IMR-90 (cell line): ENCODE measurements at regions not wholly inside any gene's neighbourhood (a gene's known extent, or its start where the extent isn't known, plus 50 kb on each side); places are given as distances from the start of the nearest gene placed in this dataset.

Experiments
- ATAC-seq: fragments of 200-7000 bp; cut with Tn5 transposase; 2 replicates; pipeline ENCODE4 v1.9.1; 2020; ENCODE audit warnings: low read depth, mild to moderate bottlenecking, moderate library complexity
- BruUV-seq: library from RNA; stranded (reverse); fragments of 400-500 nt; replicated peaks from 2 replicates; lab custom pipeline; 2021; lab: Mats Ljungman, UMichigan
- CTCF ChIA-PET: fragments of 300-600 bp; formaldehyde crosslinking; extraction: SDS; loops from one replicate; lab custom pipeline; 2021; ENCODE audit warnings: antibody characterized with exemption; lab: Yijun Ruan, JAX
- POLR2A ChIA-PET: fragments of 300-600 bp; sonication (Branson Sonifier 250); formaldehyde crosslinking; loops from one replicate; lab custom pipeline; 2022; ENCODE audit warnings: antibody characterized with exemption; ENCODE audit not compliant: unreplicated experiment; lab: Charles Lee
- DNase-seq: peaks from one replicate; pipeline ENCODE4 v3.0.0; 2013
- H2AFZ ChIP-seq: replicated peaks from 2 replicates; pipeline ENCODE3; 2013; ENCODE audit warnings: low read length, mild to moderate bottlenecking; ENCODE audit not compliant: poor library complexity
- H2AK5ac ChIP-seq: 2 replicates; pipeline ENCODE4 v1.6.1; 2013; ENCODE audit warnings: low read depth, low read length, inconsistent platforms
- H2AK9ac ChIP-seq: replicated peaks from 2 replicates; pipeline ENCODE3; 2013; ENCODE audit warnings: mild to moderate bottlenecking, low read depth, low read length, moderate library complexity; ENCODE audit not compliant: poor library complexity
- H2BK120ac ChIP-seq: 2 replicates; pipeline ENCODE4 v1.6.1; 2013; ENCODE audit warnings: low read depth, low read length, inconsistent platforms
- H2BK15ac ChIP-seq: 3 replicates; pipeline ENCODE4 v1.6.1; 2013; ENCODE audit warnings: low read depth, low read length, inconsistent platforms
- H2BK20ac ChIP-seq: 2 replicates; pipeline ENCODE4 v1.6.1; 2013; ENCODE audit warnings: low read depth, mild to moderate bottlenecking, inconsistent platforms, low read length, moderate library complexity
- H2BK5ac ChIP-seq: 2 replicates; pipeline ENCODE4 v1.6.1; 2013; ENCODE audit warnings: mild to moderate bottlenecking, low read depth, low read length, inconsistent platforms; ENCODE audit not compliant: poor library complexity, severe bottlenecking
- H3K14ac ChIP-seq: replicated peaks from 2 replicates; pipeline ENCODE4 v1.6.1; 2013; ENCODE audit warnings: low read depth, low read length, inconsistent platforms
- H3K18ac ChIP-seq: 2 replicates; pipeline ENCODE4 v1.6.1; 2013; ENCODE audit warnings: low read depth, low read length, control low read depth
- H3K23ac ChIP-seq: 2 replicates; pipeline ENCODE4 v1.6.1; 2013; ENCODE audit warnings: low read depth, low read length, inconsistent platforms
- H3K27ac ChIP-seq: 2 replicates; pipeline ENCODE4 v1.5.1; 2013; ENCODE audit warnings: mild to moderate bottlenecking, control low read depth, low read length; ENCODE audit not compliant: insufficient read depth
- H3K27me3 ChIP-seq: 2 replicates; pipeline ENCODE4 v1.6.1; 2013; ENCODE audit warnings: low read length; ENCODE audit not compliant: control insufficient read depth, insufficient read depth
- H3K36me3 ChIP-seq: 2 replicates; pipeline ENCODE4 v1.6.1; 2013; ENCODE audit warnings: low read length, mixed read lengths; ENCODE audit not compliant: control insufficient read depth, insufficient read depth
- H3K4ac ChIP-seq: 2 replicates; pipeline ENCODE4 v1.6.1; 2013; ENCODE audit warnings: low read depth, low read length, inconsistent platforms
- H3K4me1 ChIP-seq: 2 replicates; pipeline ENCODE4 v1.6.1; 2013; ENCODE audit warnings: low read length, mixed read lengths; ENCODE audit not compliant: control insufficient read depth, insufficient read depth
- H3K4me2 ChIP-seq: 2 replicates; pipeline ENCODE4 v1.6.1; 2013; ENCODE audit warnings: low read depth, mild to moderate bottlenecking, control low read depth, low read length, moderate library complexity
- H3K4me3 ChIP-seq: 2 replicates; pipeline ENCODE4 v1.5.1; 2013; ENCODE audit warnings: low read depth, mild to moderate bottlenecking, control low read depth, low read length, moderate library complexity; ENCODE audit not compliant: insufficient read depth
- H3K56ac ChIP-seq: 2 replicates; pipeline ENCODE4 v1.6.1; 2013; ENCODE audit warnings: low read length, inconsistent platforms; ENCODE audit not compliant: insufficient read depth; ENCODE audit errors: extremely low read depth
- H3K79me1 ChIP-seq, 2 experiments: 2 replicates each; pipeline ENCODE4 v1.6.1; 2013; ENCODE audit warnings: low read length in 2 of 2, inconsistent platforms in 1 of 2, low read depth in 1 of 2
- H3K9ac ChIP-seq: 2 replicates; pipeline ENCODE4 v1.6.1; 2013; ENCODE audit warnings: low read depth, low read length, control low read depth
- H3K9me1 ChIP-seq: 2 replicates; pipeline ENCODE4 v1.6.1; 2013; ENCODE audit warnings: low read length, inconsistent platforms; ENCODE audit not compliant: insufficient read depth
- H3K9me3 ChIP-seq: 2 replicates; pipeline ENCODE4 v1.6.1; 2013; ENCODE audit warnings: low read length; ENCODE audit not compliant: control insufficient read depth, insufficient read depth
- H4K20me1 ChIP-seq: 2 replicates; pipeline ENCODE4 v1.6.1; 2013; ENCODE audit warnings: low read length, inconsistent platforms; ENCODE audit not compliant: insufficient read depth
- H4K5ac ChIP-seq: 2 replicates; pipeline ENCODE4 v1.6.1; 2013; ENCODE audit warnings: mild to moderate bottlenecking, low read depth, low read length, control low read depth
- H4K8ac ChIP-seq, 2 experiments: 2 replicates each; pipeline ENCODE4 v1.6.1; 2013; ENCODE audit warnings: low read depth in 2 of 2, low read length in 2 of 2, control low read depth in 1 of 2, inconsistent platforms in 1 of 2
- H4K91ac ChIP-seq: 2 replicates; pipeline ENCODE4 v1.6.1; 2013; ENCODE audit warnings: low read depth, low read length, inconsistent platforms; ENCODE audit not compliant: insufficient read depth
- BHLHE40 ChIP-seq: fragments of 150-350 bp; IDR thresholded peaks from 2 replicates; pipeline ENCODE4 v1.6.1; 2016; ENCODE audit warnings: mild to moderate bottlenecking, low read depth, low read length
- CEBPB ChIP-seq: IDR thresholded peaks from 2 replicates; pipeline ENCODE4 v1.6.1; 2012; ENCODE audit warnings: low read depth, low read length, improper control_type of control experiment
- CHD1 ChIP-seq: IDR thresholded peaks from 2 replicates; pipeline ENCODE4 v1.6.1; 2012; ENCODE audit warnings: low read depth, low read length, improper control_type of control experiment
- CTCF ChIP-seq: conservative IDR thresholded peaks from 2 replicates; pipeline ENCODE4 v1.5.1; 2012; ENCODE audit warnings: mild to moderate bottlenecking, low read depth, low read length, improper control_type of control experiment
- ELK1 ChIP-seq: fragments of 150-350 bp; IDR thresholded peaks from 2 replicates; pipeline ENCODE4 v1.6.1; 2016; ENCODE audit warnings: low read depth, mild to moderate bottlenecking, low read length, moderate library complexity, borderline replicate concordance
- FOS ChIP-seq: fragments of 150-350 bp; IDR thresholded peaks from 2 replicates; pipeline ENCODE4 v1.6.1; 2016; ENCODE audit warnings: low read depth, low read length
- MAFK ChIP-seq: IDR thresholded peaks from 2 replicates; pipeline ENCODE4 v1.6.1; 2012; ENCODE audit warnings: low read depth, low read length, improper control_type of control experiment
- MAZ ChIP-seq: IDR thresholded peaks from 2 replicates; pipeline ENCODE4 v1.6.1; 2012; ENCODE audit warnings: low read depth, mild to moderate bottlenecking, low read length, improper control_type of control experiment, moderate library complexity, borderline replicate concordance
- MXI1 ChIP-seq: IDR thresholded peaks from 2 replicates; pipeline ENCODE4 v1.6.1; 2012; ENCODE audit warnings: low read depth, mild to moderate bottlenecking, low read length, moderate library complexity, borderline replicate concordance
- NFE2L2 ChIP-seq: fragments of 150-350 bp; IDR thresholded peaks from 2 replicates; pipeline ENCODE4 v1.6.1; 2016; ENCODE audit warnings: low read depth, mild to moderate bottlenecking, low read length
- POLR2A ChIP-seq: IDR thresholded peaks from 2 replicates; pipeline ENCODE4 v1.6.1; 2012; ENCODE audit warnings: mild to moderate bottlenecking, low read depth, low read length
- RAD21 ChIP-seq: IDR thresholded peaks from 2 replicates; pipeline ENCODE4 v1.6.1; 2012; ENCODE audit warnings: low read length, improper control_type of control experiment
- RCOR1 ChIP-seq: IDR thresholded peaks from 2 replicates; pipeline ENCODE4 v1.6.1; 2012; ENCODE audit warnings: mild to moderate bottlenecking, low read length, improper control_type of control experiment; ENCODE audit not compliant: insufficient replicate concordance
- RFX5 ChIP-seq: IDR thresholded peaks from 2 replicates; pipeline ENCODE4 v1.8.0; 2012; ENCODE audit warnings: low read depth, mild to moderate bottlenecking, low read length, moderate library complexity
- SMC3 ChIP-seq: fragments of 150-350 bp; IDR thresholded peaks from 2 replicates; pipeline ENCODE4 v1.6.1; 2016; ENCODE audit warnings: low read depth, mild to moderate bottlenecking, antibody characterized with exemption, low read length, moderate library complexity
- USF2 ChIP-seq: fragments of 150-350 bp; IDR thresholded peaks from 2 replicates; pipeline ENCODE4 v1.6.1; 2017; ENCODE audit warnings: mild to moderate bottlenecking, antibody characterized with exemption, low read length, low read depth
- WGBS, 2 experiments: methylation state at CpG; one replicate each; pipeline versions ENCODE4 v1.1.5 to v1.1.7; 2013; ENCODE audit warnings: missing lambda C conversion rate in 2 of 2; ENCODE audit not compliant: insufficient read length in 1 of 2; ENCODE audit errors: extremely low coverage in 2 of 2; 5-methylcytosine and 5-hydroxymethylcytosine counted together
- dilution Hi-C: fragments of 300-500 bp; cut with HindIII; formaldehyde crosslinking; loops from one replicate; pipeline ENCODE4 v1.14.3; 2018; ENCODE audit warnings: low sequenced_read_pairs; ENCODE audit not compliant: unreplicated experiment
- in situ Hi-C: fragments of 300-500 bp; cut with MboI; formaldehyde crosslinking; loops from 3 replicates; pipeline ENCODE4 v1.14.3; 2019; ENCODE audit warnings: low sequenced_read_pairs, inconsistent platforms, mixed read lengths
- intact Hi-C: fragments of 100-400 bp; cut with micrococcal nuclease; formaldehyde crosslinking; loops from 2 replicates; pipeline ENCODE4 v1.10.0; 2022

- DNase-seq: no peak
- ATAC-seq: no peak
- Histone ChIP-seq H3K79me1 (no peaks in the 10 kb centered on the region), H2BK120ac (no peak overlapping the region), H3K27ac (no peak overlapping the region), H4K5ac (no peak overlapping the region), H2AK5ac (no peak overlapping the region), H2BK5ac (no peak overlapping the region), H2AK9ac (no peak overlapping the region), H3K4ac (no peak overlapping the region), H3K18ac (no peak overlapping the region), H2BK20ac (no peak overlapping the region), H3K23ac (no peak overlapping the region), H3K14ac (no peak overlapping the region), H3K9me3 (peaks cover 22% of the 10 kb centered on the region), H3K9me1 (no peaks in the 10 kb centered on the region), H4K91ac (no peak overlapping the region), H3K4me1 (no peaks in the 10 kb centered on the region), H3K4me3 (no peak overlapping the region), H2AFZ (no peak overlapping the region), H3K4me2 (no peak overlapping the region), H3K9ac (no peak overlapping the region), H4K8ac (no peak overlapping the region), H4K20me1 (no peaks in the 10 kb centered on the region), H3K36me3 (no peaks in the 10 kb centered on the region), H2BK15ac (no peak overlapping the region), H3K27me3 (no peaks in the 10 kb centered on the region), H3K56ac (no peak overlapping the region)
- CTCF ChIA-PET: no interaction called here
- TF ChIP-seq CTCF (no peak), BHLHE40 (no peak), FOS (no peak), NFE2L2 (no peak), SMC3 (no peak), CHD1 (no peak), USF2 (no peak), CEBPB (no peak), MXI1 (no peak), POLR2A (no peak), MAFK (no peak), RFX5 (no peak), ELK1 (no peak), MAZ (no peak), RCOR1 (no peak), RAD21 (no peak)
- in situ Hi-C loops: no loop called here
- POLR2A ChIA-PET: no interaction called here
- no TSS peak for BruUV-seq
- intact Hi-C loops: no loop called here
- no CpG with 5 or more reads among the region's 6 CpGs for WGBS, 2 experiments
- dilution Hi-C loops: no loop called here
Measured at GRCh38 chr5:3856036-3856435, 260.4 kb downstream of the IRX1 start.
